Heart right ventricle (tissue), 16 donors: ENCODE measurements at regions not wholly inside any gene's neighbourhood (a gene's known extent, or its start where the extent isn't known, plus 50 kb on each side); places are given as distances from the start of the nearest gene placed in this dataset.
A peak's percentile ranks its signal among the peaks of the same experiment; 100 is the strongest.
"Not testable (repeated sequence)": the region's sequence is repeated elsewhere in the genome, so short reads cannot be mapped to it uniquely, and the experiment has no call there.

Source experiments
- ATAC-seq, 8 donors: fragments of 200-7000 bp; cut with Tn5 transposase; one replicate each; pipeline ENCODE4 v1.9.1; 2020; ENCODE audit warnings: mild to moderate bottlenecking in 8 of 8, moderate library complexity in 8 of 8, moderate number of reproducible peaks in 1 of 8
- DNase-seq, 2 donors: peaks; one replicate each; pipeline ENCODE4 v3.0.0-alpha.2; 2020
- H3K27ac ChIP-seq, 10 donors: fragments of 200-600 bp; sonication (generic) in 2 of 10; one replicate each; pipeline versions ENCODE4 v1.5.0 to v1.8.0; 2020 to 2022; ENCODE audit warnings: mild to moderate bottlenecking in 3 of 10
- H3K27me3 ChIP-seq, 7 donors: fragments of 200-600 bp; one replicate each; pipeline ENCODE4 v1.8.0; 2021 to 2022; ENCODE audit warnings: mild to moderate bottlenecking in 2 of 7
- H3K36me3 ChIP-seq, 9 donors: fragments of 200-600 bp; sonication (generic) in 1 of 9; one replicate each; pipeline versions ENCODE4 v1.5.0 to v1.8.0; 2020 to 2022; ENCODE audit warnings: mild to moderate bottlenecking in 2 of 9
- H3K4me1 ChIP-seq, 9 donors: fragments of 200-600 bp; sonication (generic) in 1 of 9; one replicate each; pipeline versions ENCODE4 v1.5.0 to v1.8.0; 2020 to 2022; ENCODE audit warnings: mild to moderate bottlenecking in 4 of 9
- H3K4me3 ChIP-seq, 10 donors: fragments of 200-600 bp; sonication (generic) in 2 of 10; one replicate each; pipeline versions ENCODE4 v1.5.0 to v1.8.0; 2020 to 2022; ENCODE audit warnings: mild to moderate bottlenecking in 7 of 10, moderate library complexity in 2 of 10
- H3K9me3 ChIP-seq, 11 donors: fragments of 200-600 bp in 10 of 11; sonication (generic) in 2 of 11; one replicate each; pipeline versions ENCODE4 v1.5.0 to v1.8.0; 2013 to 2022; ENCODE audit warnings: mild to moderate bottlenecking in 2 of 11, control low read depth in 1 of 11, moderate library complexity in 1 of 11
- WGBS, 2 donors: extraction: QIAGEN DNeasy Blood & Tissue Kit; methylation state at CpG; one replicate each; pipeline ENCODE4 v1.1.7; 2013; ENCODE audit warnings: inconsistent platforms in 1 of 2; 5-methylcytosine and 5-hydroxymethylcytosine counted together
- intact Hi-C, 10 donors: fragments of 100-400 bp; cut with DNase I; formaldehyde crosslinking; loops; one replicate each; pipeline versions ENCODE4 v1.11.1 to v1.14.2; 2022
- TF ChIP-seq, protein P1 (sequence below), 9 donors: fragments of 200-600 bp; sonication (generic) in 2 of 9; IDR thresholded peaks; one replicate each; pipeline versions ENCODE4 v1.5.0 to v1.8.0; 2021 to 2022; ENCODE audit warnings: antibody characterized with exemption in 9 of 9, mild to moderate bottlenecking in 5 of 9, moderate library complexity in 1 of 9
- donor health status: Arrhythmogenic right ventricular cardiomyopathy.
- donor health status: ischemic (EF 13 %, LVEDD 7.1; RV severe dilation, severe dysfunction).
- donor health status: healthy with polysubstance abuse.
- donor health status: DM: no; HTN: yes; CAD: no.
- donor health status: DM: no; HTN: no; CAD: no.
- donor health status: ischemic (EF 25% LVEDD 6.9; RV normal size, moderate dysfunction).
- donor health status: ischemic (EF 25% LVEDD 5.7; RV mildly dilated, moderate dysfunction).
- donor health status: healthy.
- donor health status: DM: yes; HTN: yes; CAD: no.
- donor health status: Ischemic cardiomyopathy.
- donor health status: ischemic (EF 35%, LVEDD 5.7; RV mildly dilated, moderate dysfunction).
- donor health status: nonischemic (EF 11% LVEDD 7.7; RV severe dilation, severe dysfunction).
- donor health status: DM: yes; HTN: yes; CAD: no.
- donor health status: PGD.
- donor health status: ischemic (EF 29% LVEDD 5.4; RV normal size, mild dysfunction).
- donor health status: nonischemic (EF 23%, LVEDD 6.1; RV moderate dilation, normal function).

- H3K27ac ChIP-seq, H3K9me3 ChIP-seq, H3K27me3 ChIP-seq, H3K36me3 ChIP-seq, DNase-seq, H3K4me3 ChIP-seq, intact Hi-C loops, H3K4me1 ChIP-seq, ATAC-seq: not testable (repeated sequence)
- WGBS, 2 donors = 89 to 90% methylated on average over 13 of the region's 13 CpGs
Measured at GRCh38 chr16:29193634-29194033, 208.8 kb downstream of the LAT start.

DNA sequence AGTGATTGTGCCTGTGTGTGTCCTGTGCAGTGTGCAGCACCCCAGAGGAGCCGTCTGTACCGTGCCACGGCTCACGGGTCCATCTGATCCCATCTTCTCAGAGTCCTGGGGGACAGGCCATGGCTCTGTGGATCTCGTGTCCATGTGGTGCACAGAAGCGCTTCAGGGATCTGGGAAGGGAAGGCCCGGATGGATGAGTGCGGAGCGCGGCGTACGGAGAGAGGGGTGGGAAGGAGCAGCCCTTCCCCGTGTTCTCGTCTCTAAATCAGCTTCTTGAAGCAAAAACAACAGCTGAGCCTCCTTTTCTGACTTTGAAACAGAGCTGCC is 208.4 kb downstream of the LAT start:
- H3K27me3 ChIP-seq, H3K4me1 ChIP-seq, intact Hi-C loops, H3K9me3 ChIP-seq, H3K36me3 ChIP-seq, H3K27ac ChIP-seq, DNase-seq, H3K4me3 ChIP-seq: not testable (repeated sequence)
- peak in 1 of 8 donors; percentile 27 for ATAC-seq
- 93 to 97% methylated on average over 14 of the region's 14 CpGs for WGBS, 2 donors

DNA sequence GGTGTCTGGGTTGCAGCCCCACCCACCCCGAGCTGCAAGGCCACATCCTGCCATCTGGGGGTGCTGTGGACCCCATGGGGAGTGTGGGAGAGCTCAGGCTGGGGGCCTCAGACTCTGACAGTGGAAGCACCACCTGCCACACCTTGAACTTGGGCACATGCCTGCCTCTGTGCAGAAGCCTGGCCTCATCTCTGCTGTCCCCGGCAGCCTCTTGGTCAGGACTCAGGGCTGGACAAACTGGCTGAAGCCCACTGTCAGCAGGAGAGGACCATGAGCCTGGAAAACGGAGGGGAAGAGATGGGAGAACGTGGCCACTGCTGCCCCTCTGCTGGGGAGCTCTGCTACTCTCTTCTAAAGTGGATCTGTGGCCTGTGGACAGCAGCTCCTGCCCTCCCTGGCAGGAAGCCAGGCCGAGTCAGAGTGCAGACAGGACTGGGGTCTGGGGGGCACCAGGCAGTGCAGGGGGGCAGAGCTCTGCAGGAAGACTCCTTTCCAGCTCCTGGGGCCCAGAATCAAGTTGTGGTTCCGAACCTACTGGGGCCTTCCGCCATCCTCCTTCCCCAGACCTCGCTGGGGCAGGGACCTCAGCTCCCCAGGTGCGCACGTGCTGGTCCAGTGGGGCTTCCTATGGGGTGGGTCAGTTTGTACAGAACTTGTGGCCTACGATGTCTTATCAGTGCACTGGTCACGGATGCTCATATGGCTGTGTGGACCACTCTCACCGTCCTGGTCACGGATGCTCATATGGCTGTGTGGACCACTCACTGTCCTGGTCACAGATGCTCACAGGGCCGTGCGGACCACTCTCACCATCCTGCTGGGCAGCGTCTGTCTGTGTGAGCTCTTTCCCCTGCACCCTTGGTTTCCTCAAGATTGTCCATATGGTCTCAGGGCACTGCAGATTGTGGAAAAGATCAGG is 207.7 kb downstream of the LAT start:
- H3K4me1 ChIP-seq = no peaks in the 10 kb centered on the region
- DNase-seq (no peak), ATAC-seq (peak in 3 of 8 donors; percentile 9 to 28 (median 16))
- H3K9me3 ChIP-seq = no peaks in the 10 kb centered on the region
- no peak overlapping the region for H3K27ac ChIP-seq
- no peaks in the 10 kb centered on the region for H3K27me3 ChIP-seq
- H3K36me3 ChIP-seq = no peaks in the 10 kb centered on the region
- WGBS, 2 donors = 91 to 93% methylated on average over 17 of the region's 17 CpGs
- no peak overlapping the region for H3K4me3 ChIP-seq
- intact Hi-C loops = no loop called here
- TF ChIP-seq, protein P1, sequence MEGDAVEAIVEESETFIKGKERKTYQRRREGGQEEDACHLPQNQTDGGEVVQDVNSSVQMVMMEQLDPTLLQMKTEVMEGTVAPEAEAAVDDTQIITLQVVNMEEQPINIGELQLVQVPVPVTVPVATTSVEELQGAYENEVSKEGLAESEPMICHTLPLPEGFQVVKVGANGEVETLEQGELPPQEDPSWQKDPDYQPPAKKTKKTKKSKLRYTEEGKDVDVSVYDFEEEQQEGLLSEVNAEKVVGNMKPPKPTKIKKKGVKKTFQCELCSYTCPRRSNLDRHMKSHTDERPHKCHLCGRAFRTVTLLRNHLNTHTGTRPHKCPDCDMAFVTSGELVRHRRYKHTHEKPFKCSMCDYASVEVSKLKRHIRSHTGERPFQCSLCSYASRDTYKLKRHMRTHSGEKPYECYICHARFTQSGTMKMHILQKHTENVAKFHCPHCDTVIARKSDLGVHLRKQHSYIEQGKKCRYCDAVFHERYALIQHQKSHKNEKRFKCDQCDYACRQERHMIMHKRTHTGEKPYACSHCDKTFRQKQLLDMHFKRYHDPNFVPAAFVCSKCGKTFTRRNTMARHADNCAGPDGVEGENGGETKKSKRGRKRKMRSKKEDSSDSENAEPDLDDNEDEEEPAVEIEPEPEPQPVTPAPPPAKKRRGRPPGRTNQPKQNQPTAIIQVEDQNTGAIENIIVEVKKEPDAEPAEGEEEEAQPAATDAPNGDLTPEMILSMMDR (IDR thresholded peaks at IDR 0.05) = peak in 2 of 9 donors; percentile 9

- H3K27ac ChIP-seq, H3K4me1 ChIP-seq, H3K36me3 ChIP-seq, intact Hi-C loops, DNase-seq, H3K9me3 ChIP-seq, H3K27me3 ChIP-seq, H3K4me3 ChIP-seq: not testable (repeated sequence)
- peak in 1 of 8 donors; percentile 10 for ATAC-seq
- WGBS, 2 donors = 91 to 93% methylated on average over 9 to 12 of the region's 12 CpGs
Measured at GRCh38 chr16:29191636-29192180, 206.9 kb downstream of the LAT start.

- H3K27me3 ChIP-seq, H3K27ac ChIP-seq, H3K4me3 ChIP-seq, DNase-seq, H3K4me1 ChIP-seq, ATAC-seq, H3K36me3 ChIP-seq, intact Hi-C loops, H3K9me3 ChIP-seq: not testable (repeated sequence)
- WGBS, 2 donors = 86% methylated on average over 17 to 19 of the region's 19 CpGs
Measured at GRCh38 chr16:29190553-29191431, 205.9 kb downstream of the LAT start.

DNA sequence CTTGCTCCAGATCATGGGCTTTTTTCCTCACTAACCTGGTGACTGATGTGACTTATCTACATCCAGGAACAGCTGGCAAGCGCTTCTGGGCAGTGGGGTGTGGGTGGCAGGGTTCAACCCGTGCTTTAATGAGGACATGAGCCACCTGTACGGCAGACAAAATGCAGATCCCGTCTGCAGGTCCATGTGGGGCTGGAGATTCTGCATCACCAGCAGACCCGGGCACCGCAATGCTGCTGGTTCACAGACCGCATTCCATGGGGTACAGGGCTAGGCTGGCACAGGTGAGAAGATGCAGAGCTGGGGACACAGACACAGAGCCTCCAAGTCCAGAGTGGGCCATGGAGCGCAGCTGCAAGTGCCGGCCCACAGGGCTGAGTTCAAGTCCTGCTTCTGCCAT is 204.0 kb downstream of the LAT start:
- H3K4me3 ChIP-seq, H3K27me3 ChIP-seq, DNase-seq, intact Hi-C loops, H3K27ac ChIP-seq, ATAC-seq, H3K9me3 ChIP-seq, H3K36me3 ChIP-seq: not testable (repeated sequence)
- peaks cover 0 to 23% (median 16%) of the 10 kb centered on the region in 9 donors for H3K4me1 ChIP-seq
- 88 to 89% methylated on average over 9 of the region's 9 CpGs for WGBS, 2 donors

DNA sequence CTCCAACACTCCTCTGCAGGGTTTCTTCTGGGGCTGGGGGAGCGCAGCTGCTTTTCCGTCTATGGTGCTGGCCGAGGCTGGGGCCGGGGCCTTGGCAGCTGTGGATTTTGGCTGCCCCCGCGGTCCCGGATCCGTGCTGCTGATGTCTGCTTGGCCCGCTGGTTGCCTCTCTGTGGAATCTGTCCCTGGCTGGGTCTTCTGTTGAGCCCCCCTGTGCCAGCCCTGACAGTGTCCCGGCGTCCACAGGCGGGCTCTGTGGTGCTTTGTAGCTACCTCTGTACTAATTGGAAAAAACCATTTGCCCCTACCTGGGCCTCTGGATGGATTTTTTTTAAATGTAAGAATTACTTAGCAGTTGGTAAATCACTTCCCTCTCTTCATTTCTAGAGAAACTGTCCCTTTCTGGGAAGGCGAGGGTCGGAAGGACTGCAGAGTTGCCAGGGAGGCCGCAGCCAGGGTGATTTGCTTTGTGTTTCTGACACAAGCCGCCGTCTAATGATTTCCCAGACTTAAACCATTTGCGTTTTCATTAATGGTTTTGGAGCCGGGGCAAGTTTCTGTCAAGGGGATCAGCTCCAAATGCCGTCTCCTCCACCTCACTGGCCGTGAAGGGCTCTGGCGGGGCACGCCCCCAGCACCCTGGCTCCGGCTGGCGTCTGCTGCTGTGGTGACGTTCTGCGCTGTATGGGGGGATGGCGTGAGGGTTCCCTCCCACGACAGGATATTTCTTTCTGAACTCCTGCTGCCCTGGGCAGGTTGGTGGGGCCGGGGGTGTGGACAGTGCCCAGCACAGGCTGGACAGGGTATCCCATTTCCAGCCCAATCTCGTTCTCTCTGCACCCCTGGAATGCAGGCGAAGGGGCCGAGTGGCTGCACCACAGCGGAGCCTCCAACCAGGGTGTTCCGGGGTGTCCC is 201.7 kb downstream of the LAT start:
- ATAC-seq = not testable (repeated sequence)

GRCh38 chr16:29185872-29186271 is 201.0 kb downstream of the LAT start:
- DNase-seq, H3K4me3 ChIP-seq, H3K9me3 ChIP-seq, ATAC-seq, H3K36me3 ChIP-seq, intact Hi-C loops, H3K27me3 ChIP-seq: not testable (repeated sequence)
- H3K4me1 ChIP-seq = peaks cover 5 to 40% (median 30%) of the 10 kb centered on the region in 9 donors
- WGBS, 2 donors = 85 to 87% methylated on average over 9 of the region's 9 CpGs
- H3K27ac ChIP-seq = peak overlapping the region in 9 of 10 donors; percentile 15 to 95 (median 76)

More for the DNA sequence above, 201.7 kb downstream of the LAT start:
- intact Hi-C loops, H3K27me3 ChIP-seq, H3K9me3 ChIP-seq, H3K36me3 ChIP-seq, DNase-seq, H3K4me3 ChIP-seq: not testable (repeated sequence)
- peak overlapping the region in 8 of 10 donors; percentile 15 to 95 (median 74) for H3K27ac ChIP-seq
- WGBS, 2 donors = 81 to 90% methylated on average over 35 of the region's 35 CpGs
- peaks cover 5 to 40% (median 30%) of the 10 kb centered on the region in 9 donors for H3K4me1 ChIP-seq
